ENCODE measurements at regions not wholly inside any gene's neighbourhood (a gene's known extent, or its start where the extent isn't known, plus 50 kb on each side); places are given as distances from the start of the nearest gene placed in this dataset.

- DNase-seq (ENCODE audit: low spot score), result no peak
- Histone ChIP-seq H3K27me3 (no peaks in the 10 kb centered on the region), H3K4me1 (peaks cover 0 to 10% of the 10 kb centered on the region in 2 donors), H3K36me3 (no peaks in the 10 kb centered on the region), H3K27ac (peak overlapping the region in 1 of 2 donors; percentile 19), H3K9me3 (no peaks in the 10 kb centered on the region), H3K4me3 (no peak overlapping the region)
- no peak for TF ChIP-seq CTCF (IDR thresholded peaks at IDR 0.05)
Measured at GRCh38 chr5:67292201-67292940, 95.8 kb upstream of the CD180 start.

GRCh38 chr5:67291671-67292070 is 95.1 kb upstream of the CD180 start:
- no peak for DNase-seq (ENCODE audit: low spot score)
- H3K4me3 ChIP-seq, result no peak overlapping the region
- no peak for TF ChIP-seq CTCF (IDR thresholded peaks at IDR 0.05)
- peaks cover 0 to 10% of the 10 kb centered on the region in 2 donors for H3K4me1 ChIP-seq
- H3K9me3 ChIP-seq, result no peaks in the 10 kb centered on the region
- H3K27me3 ChIP-seq, result no peaks in the 10 kb centered on the region
- H3K36me3 ChIP-seq, result no peaks in the 10 kb centered on the region
- H3K27ac ChIP-seq, result no peak overlapping the region

GRCh38 chr5:67291066-67291465 is 94.5 kb upstream of the CD180 start:
- no peak for DNase-seq (ENCODE audit: low spot score)
- no peaks in the 10 kb centered on the region for H3K9me3 ChIP-seq
- TF ChIP-seq CTCF (IDR thresholded peaks at IDR 0.05), result no peak
- H3K27ac ChIP-seq, result no peak overlapping the region
- H3K4me3 ChIP-seq, result no peak overlapping the region
- H3K4me1 ChIP-seq, result peaks cover 0 to 10% of the 10 kb centered on the region in 2 donors
- H3K27me3 ChIP-seq, result no peaks in the 10 kb centered on the region
- no peaks in the 10 kb centered on the region for H3K36me3 ChIP-seq

GRCh38 chr5:67290655-67291054 is 94.1 kb upstream of the CD180 start:
- DNase-seq (ENCODE audit: low spot score), result no peak
- Histone ChIP-seq H3K9me3 (no peaks in the 10 kb centered on the region), H3K27ac (no peak overlapping the region), H3K4me1 (peaks cover 0 to 10% of the 10 kb centered on the region in 2 donors), H3K36me3 (no peaks in the 10 kb centered on the region), H3K4me3 (no peak overlapping the region), H3K27me3 (no peaks in the 10 kb centered on the region)
- no peak for TF ChIP-seq CTCF (IDR thresholded peaks at IDR 0.05)

GRCh38 chr5:67289763-67290521 is 93.3 kb upstream of the CD180 start:
- H3K4me3 ChIP-seq, result no peak overlapping the region
- no peak for TF ChIP-seq CTCF (IDR thresholded peaks at IDR 0.05)
- DNase-seq (ENCODE audit: low spot score), result peak; percentile 78
- no peaks in the 10 kb centered on the region for H3K9me3 ChIP-seq
- H3K4me1 ChIP-seq, result peaks cover 0 to 10% of the 10 kb centered on the region in 2 donors
- H3K27me3 ChIP-seq, result no peaks in the 10 kb centered on the region
- H3K36me3 ChIP-seq, result no peaks in the 10 kb centered on the region
- peak overlapping the region; percentile 33 to 50 for H3K27ac ChIP-seq

All from right atrium auricular region (tissue), 2 donors.